GM23338 (cell line): ENCODE measurements at regions not wholly inside any gene's neighbourhood (a gene's known extent, or its start where the extent isn't known, plus 50 kb on each side); places are given as distances from the start of the nearest gene placed in this dataset.

Experiments
- CREB1 ChIP-seq: fragments of 250-450 bp; sonication (Bioruptor Pico); IDR thresholded peaks from 2 replicates; pipeline ENCODE4 v1.5.0; 2020; ENCODE audit warnings: low read depth, mild to moderate bottlenecking, moderate library complexity
- CTCF ChIP-seq, 2 experiments: fragments of 200-600 bp in 1 of 2; sonication (generic) in 1 of 2; conservative IDR thresholded peaks; 2 replicates each; pipeline versions ENCODE4 v1.5.1 to v1.6.1; 2016 to 2017; ENCODE audit warnings: antibody characterized with exemption in 2 of 2, low read depth in 2 of 2, mild to moderate bottlenecking in 2 of 2, moderate library complexity in 1 of 2
- EZH2 ChIP-seq: fragments of 200-600 bp; sonication (generic); IDR thresholded peaks from one replicate; pipeline ENCODE4 v1.8.0; 2017; ENCODE audit warnings: antibody characterized with exemption, mild to moderate bottlenecking, low read depth; ENCODE audit not compliant: unreplicated experiment
- EZH2phosphoT487 ChIP-seq: fragments of 200-600 bp; sonication (generic); IDR thresholded peaks from one replicate; pipeline ENCODE4 v1.8.1; 2018; ENCODE audit warnings: antibody characterized with exemption; ENCODE audit not compliant: unreplicated experiment
- JUNB ChIP-seq: IDR thresholded peaks from one replicate; pipeline ENCODE4 v1.6.1; 2016; ENCODE audit warnings: antibody characterized with exemption; ENCODE audit not compliant: unreplicated experiment
- POLR2AphosphoS5 ChIP-seq: IDR thresholded peaks from 2 replicates; pipeline ENCODE4 v1.6.1; 2016; ENCODE audit warnings: antibody characterized with exemption, low read depth
- STAT1 ChIP-seq: IDR thresholded peaks from one replicate; pipeline ENCODE4 v1.6.1; 2016; ENCODE audit warnings: antibody characterized with exemption; ENCODE audit not compliant: unreplicated experiment
- ZNF331 ChIP-seq: fragments of 250-450 bp; sonication (Bioruptor Pico); IDR thresholded peaks from 2 replicates; pipeline ENCODE4 v1.5.0; 2020; ENCODE audit warnings: low read depth, mild to moderate bottlenecking, moderate library complexity
- TF ChIP-seq, protein P1 (sequence below): IDR thresholded peaks from one replicate; pipeline ENCODE4 v1.6.1; 2018; ENCODE audit warnings: antibody characterized with exemption; ENCODE audit not compliant: unreplicated experiment

DNA sequence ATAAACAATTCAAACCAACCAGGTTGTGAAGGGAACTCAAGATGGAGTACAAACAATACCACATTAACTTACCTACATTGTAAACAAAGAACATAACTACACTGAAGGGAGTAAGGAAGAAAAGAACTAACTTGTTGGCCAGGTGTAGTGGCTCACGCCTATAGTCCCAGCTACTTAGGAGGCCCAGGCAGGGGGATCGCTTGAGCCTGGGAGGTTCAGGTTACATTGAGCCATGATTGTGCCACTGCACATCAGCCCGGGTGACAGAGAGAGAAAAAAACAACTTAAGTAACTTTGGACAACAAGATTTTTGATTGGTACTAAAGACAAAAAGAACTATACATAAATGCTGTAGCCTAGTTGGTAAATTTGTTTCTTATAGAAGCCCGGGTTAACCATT lies 68.8 kb downstream of the TRIL start:
- no peak for TF ChIP-seq CTCF (conservative IDR thresholded peaks at IDR 0.05; ENCODE audit: low read depth in 2 of 2)
- no peak for TF ChIP-seq EZH2
- no peak; the same call in 1 of the 2 replicates for TF ChIP-seq POLR2AphosphoS5
- TF ChIP-seq, protein P1, sequence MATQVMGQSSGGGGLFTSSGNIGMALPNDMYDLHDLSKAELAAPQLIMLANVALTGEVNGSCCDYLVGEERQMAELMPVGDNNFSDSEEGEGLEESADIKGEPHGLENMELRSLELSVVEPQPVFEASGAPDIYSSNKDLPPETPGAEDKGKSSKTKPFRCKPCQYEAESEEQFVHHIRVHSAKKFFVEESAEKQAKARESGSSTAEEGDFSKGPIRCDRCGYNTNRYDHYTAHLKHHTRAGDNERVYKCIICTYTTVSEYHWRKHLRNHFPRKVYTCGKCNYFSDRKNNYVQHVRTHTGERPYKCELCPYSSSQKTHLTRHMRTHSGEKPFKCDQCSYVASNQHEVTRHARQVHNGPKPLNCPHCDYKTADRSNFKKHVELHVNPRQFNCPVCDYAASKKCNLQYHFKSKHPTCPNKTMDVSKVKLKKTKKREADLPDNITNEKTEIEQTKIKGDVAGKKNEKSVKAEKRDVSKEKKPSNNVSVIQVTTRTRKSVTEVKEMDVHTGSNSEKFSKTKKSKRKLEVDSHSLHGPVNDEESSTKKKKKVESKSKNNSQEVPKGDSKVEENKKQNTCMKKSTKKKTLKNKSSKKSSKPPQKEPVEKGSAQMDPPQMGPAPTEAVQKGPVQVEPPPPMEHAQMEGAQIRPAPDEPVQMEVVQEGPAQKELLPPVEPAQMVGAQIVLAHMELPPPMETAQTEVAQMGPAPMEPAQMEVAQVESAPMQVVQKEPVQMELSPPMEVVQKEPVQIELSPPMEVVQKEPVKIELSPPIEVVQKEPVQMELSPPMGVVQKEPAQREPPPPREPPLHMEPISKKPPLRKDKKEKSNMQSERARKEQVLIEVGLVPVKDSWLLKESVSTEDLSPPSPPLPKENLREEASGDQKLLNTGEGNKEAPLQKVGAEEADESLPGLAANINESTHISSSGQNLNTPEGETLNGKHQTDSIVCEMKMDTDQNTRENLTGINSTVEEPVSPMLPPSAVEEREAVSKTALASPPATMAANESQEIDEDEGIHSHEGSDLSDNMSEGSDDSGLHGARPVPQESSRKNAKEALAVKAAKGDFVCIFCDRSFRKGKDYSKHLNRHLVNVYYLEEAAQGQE, result no peak
- TF ChIP-seq STAT1, result no peak
- no peak for TF ChIP-seq EZH2phosphoT487
- no peak for TF ChIP-seq JUNB
- TF ChIP-seq CREB1 (CRISPR knock-in tag), result no peak
- TF ChIP-seq ZNF331 (CRISPR knock-in tag), result no peak
